GM21723 (cell line): ENCODE measurements at regions not wholly inside any gene's neighbourhood (a gene's known extent, or its start where the extent isn't known, plus 50 kb on each side); places are given as distances from the start of the nearest gene placed in this dataset.

Experiments
- ATAC-seq: cut with Tn5 transposase; IDR thresholded peaks from one replicate; pipeline ENCODE4 v1.9.1; 2021; ENCODE audit warnings: mild to moderate bottlenecking, moderate library complexity; ENCODE audit not compliant: unreplicated experiment

GRCh38 chr5:81914696-81915095 lies 57.1 kb upstream of the ATG10 start:
- no peak for ATAC-seq

DNA sequence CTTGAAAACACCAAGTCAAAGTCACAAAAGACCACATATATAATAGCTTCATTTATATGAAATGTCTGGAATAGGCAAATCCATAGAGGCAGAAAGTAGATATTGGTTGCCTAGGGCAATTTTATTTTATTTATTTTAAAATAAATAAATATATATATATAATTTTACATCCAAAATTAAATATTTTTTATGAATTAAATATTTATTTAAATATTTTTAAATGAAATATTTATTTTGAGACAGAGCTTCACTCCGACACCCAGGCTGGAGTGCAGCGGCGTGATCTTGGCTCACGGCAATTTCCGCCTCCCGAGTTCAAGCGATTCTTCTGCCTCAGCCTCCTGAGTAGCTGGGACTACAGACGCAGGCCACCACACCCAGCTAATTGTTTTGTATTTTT lies 58.9 kb upstream of the ATG10 start:
- no peak for ATAC-seq

DNA sequence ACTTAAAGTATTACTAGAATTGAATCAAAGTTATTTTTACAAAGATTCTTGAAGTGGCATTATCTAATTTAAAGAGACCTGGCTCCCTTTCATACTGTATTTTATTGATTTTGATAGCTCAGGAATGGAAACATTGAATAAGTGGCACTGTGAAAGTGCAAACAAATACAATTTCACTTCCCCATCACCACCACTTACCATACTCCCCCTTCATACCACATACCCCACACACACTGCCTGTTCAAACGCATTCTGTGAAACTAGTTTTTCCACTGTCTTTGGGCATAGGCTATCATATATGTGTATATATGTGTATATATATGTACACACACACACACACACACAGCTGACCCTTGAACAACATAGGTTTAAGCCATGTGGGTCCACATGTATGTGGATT lies 62.1 kb upstream of the ATG10 start:
- ATAC-seq = peak; percentile 73

DNA sequence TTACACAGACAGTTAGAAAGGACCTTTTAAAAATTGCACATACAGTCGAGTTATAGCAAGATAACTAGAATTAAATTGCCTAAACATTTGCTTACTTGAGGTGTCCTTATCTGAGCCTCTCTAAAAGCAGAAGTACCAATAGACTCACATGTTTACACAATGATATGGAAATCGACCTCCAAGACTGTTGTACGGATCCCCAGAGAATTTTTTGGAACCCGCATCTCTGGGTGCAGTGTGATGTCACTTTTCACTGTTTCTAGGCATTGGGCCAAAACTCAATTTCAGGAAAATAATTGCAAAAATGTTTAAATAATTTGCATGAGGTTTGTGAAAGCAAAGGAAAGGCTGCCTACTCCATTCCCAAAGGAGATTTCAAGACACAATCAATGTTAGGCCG lies 63.1 kb upstream of the ATG10 start:
- ATAC-seq = no peak

- ATAC-seq = no peak
Observed at GRCh38 chr5:81908044-81908443, 63.8 kb upstream of the ATG10 start.

- ATAC-seq = no peak
Observed at GRCh38 chr5:81907012-81907635, 64.7 kb upstream of the ATG10 start.

DNA sequence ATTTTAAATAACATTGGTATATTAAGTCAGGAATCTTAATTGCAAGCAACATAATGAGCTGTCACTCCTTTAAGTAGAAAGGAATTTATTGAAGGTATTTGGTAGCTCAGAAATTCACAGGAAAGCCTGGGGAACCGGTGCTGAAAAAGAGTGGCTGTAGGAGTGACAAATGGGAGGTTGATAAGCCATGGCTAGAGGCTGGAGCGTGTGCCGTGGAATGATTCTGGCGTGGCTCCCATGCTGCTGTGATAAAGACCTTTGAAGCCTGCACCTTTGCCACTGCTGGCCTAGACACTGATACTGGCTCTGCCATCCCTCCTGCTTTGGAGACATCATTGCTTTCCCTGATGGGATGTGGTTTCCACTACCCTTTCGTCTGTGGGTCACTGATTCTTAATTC lies 65.7 kb upstream of the ATG10 start:
- ATAC-seq = no peak

GRCh38 chr5:81904861-81905260 lies 67.0 kb upstream of the ATG10 start:
- no peak for ATAC-seq

DNA sequence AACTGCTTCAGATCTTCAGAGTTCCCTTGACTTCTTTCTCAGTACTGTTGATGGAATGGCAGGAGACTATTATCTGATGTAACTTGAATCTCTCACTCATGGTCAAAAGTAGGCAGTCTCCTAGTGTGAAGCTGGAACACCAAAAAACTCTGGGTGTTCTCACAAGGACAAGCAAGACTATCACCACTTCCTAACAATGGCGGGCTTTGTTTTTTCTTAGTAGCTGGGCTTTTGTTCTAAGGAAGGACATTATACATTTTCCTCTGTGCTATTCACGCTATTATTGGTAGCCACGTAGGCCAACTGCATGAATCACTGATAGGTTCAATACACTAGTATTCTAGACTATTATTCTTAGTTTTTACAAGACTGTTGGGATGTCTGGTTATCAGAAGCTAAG lies 67.7 kb upstream of the ATG10 start:
- ATAC-seq = no peak

GRCh38 chr5:81901586-81901985 lies 70.2 kb upstream of the ATG10 start:
- ATAC-seq = no peak

DNA sequence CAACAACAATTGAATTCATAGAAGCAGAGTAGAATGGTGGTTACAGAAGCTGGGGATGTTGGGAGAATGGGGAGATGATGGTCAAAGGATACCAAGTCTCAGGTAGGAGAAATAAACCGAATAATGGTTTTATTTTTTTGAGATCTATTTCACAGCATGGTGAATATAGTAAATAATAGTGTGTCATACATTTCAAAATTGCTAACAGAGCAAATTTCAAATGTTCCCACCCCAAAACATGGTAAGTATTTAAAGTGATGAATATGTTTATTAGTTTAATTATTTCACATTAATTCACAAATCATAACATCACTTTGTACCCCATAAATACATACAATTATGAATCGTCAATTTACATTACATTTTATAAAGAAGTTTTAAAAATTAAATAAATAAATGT lies 72.7 kb upstream of the ATG10 start:
- ATAC-seq = no peak

DNA sequence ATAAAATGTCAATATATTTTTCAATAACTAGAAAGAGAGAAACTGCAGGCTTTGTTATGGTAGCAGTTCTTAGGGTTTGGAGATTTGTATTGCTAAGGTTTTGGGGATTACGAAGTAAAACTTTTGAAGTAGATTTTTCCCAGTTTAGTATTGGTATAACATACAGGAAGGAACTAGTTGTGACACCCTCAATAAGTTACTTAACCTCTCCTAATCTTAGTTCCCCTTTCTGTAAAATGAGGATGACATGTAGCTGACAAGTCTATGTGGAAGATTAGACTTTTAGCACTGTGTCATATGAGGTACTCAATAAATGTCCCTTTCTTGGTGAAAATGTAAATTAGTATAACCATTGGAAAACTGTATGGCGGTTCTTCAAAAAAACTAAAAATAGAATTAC lies 73.4 kb upstream of the ATG10 start:
- no peak for ATAC-seq

DNA sequence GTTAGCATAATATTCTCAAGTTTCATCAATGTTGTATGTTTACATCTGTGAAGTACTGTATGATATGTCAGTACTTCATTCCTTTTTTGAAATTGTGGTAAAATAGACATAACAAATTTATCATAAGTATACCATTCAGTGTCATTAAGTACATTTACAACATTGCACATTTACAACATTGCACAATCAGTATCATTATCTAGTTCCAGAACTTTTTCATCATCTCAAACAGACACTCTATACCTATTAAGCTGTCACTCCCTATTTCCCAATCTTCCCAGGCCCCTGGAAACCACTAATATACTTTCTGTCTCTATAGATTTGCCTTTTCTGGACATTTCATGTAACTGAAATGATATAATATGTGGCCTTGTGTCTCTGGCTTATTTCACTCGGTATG lies 75.1 kb upstream of the ATG10 start:
- ATAC-seq = no peak

DNA sequence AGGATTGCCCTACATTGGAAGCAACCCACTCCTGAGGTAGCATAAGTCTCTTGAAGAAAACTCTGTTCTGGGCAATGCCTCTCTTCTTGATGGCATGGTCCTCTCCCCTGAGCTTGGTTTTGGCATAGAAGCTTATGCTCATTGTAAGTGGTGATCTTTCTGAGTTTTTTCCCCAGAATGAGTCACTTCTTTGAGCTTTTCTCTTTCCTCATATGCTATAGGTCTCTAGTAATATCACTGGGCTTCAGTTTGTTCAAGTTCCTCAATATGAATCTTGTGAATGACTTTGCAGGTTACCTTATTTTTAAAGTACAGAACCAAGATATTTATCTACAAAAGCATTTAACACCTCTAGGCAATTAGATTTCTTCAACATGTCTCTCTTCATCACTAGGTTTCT lies 76.5 kb upstream of the ATG10 start:
- no peak for ATAC-seq

DNA sequence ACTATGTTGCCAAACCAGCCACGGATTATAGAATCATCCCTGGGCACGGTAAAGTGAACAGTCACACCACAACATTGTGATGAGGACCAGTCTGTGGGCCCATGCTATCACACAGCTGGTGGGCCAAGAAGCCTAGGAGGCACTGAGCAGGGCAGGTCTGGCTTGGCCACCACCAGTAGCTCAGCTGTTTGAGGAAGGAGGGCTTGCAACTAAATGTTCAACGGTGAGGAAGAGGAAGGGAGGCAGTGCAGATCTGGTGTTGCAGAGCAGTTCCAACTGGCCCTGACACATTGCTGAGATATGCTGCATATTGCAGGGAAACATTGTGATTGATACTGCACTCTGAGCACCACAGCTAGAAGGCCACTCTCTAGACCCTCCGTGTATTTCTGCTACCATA lies 77.9 kb upstream of the ATG10 start:
- ATAC-seq = no peak

GRCh38 chr5:81884871-81885270 lies 87.0 kb upstream of the ATG10 start:
- no peak for ATAC-seq

GRCh38 chr5:81883371-81883770 lies 88.5 kb upstream of the ATG10 start:
- no peak for ATAC-seq

- no peak for ATAC-seq
Observed at GRCh38 chr5:81881595-81881994, 90.2 kb upstream of the ATG10 start.

- no peak for ATAC-seq
Observed at GRCh38 chr5:81879936-81880335, 91.9 kb upstream of the ATG10 start.

- ATAC-seq = no peak
Observed at GRCh38 chr5:81878333-81878732, 93.5 kb upstream of the ATG10 start.

DNA sequence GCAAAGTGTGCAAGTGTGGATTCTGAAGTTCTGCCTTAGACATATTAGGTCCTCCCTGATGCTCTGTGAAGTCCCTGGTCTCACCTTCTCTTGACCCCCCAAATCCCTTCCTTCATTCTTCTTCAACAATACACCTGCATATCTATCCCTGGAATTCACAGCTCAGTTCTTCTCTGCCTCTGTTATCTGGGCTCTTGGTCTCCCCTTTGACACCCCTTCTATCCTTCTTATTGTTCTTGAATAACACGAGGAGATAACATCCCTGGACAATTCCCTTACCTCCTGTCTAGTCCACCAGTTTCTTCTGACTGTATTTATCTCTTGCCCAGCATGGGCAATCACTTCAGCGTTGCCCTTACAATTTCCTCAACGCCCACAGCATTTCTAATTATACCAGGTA lies 104.8 kb upstream of the ATG10 start:
- ATAC-seq = no peak

DNA sequence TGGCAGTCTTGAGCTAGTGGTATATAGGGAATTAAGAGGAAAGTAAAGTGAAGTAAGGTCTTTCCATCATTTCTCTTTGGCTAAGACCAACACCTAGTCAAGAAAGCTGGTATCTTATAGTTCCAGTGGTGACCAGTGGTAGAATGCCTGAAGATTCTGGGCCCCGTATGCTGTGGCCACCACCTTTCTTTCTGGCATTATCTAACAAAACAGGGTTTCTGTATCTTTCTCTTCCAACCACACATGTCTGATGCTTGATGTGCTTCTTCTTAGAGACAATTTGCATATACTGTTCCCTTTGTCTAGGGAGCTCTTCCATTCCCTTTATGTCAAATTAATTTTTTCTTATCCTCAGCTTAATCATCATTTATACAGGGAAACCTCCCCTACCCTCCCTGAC lies 109.9 kb upstream of the SSBP2 start:
- ATAC-seq = no peak

DNA sequence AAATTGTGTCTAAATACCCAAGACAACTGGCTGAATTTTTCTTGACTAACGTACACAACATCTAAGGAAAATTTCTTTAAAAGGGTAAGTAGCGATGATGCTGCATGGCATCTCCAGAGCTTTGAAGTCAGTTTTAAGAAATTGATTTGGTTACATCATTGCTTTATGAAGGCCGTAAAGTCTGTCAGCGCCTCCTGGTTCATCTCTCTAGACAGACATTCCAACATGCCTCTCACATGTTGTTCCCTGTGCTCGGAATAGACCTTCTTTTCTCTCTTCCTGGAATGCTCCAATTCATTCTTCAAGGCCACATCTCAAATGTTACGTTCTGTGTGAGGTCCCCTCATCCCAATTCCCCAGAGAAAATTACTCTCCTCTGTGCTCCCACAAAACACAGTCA lies 108.7 kb upstream of the SSBP2 start:
- ATAC-seq = no peak
